ENCODE measurements at regions not wholly inside any gene's neighbourhood (a gene's known extent, or its start where the extent isn't known, plus 50 kb on each side); places are given as distances from the start of the nearest gene placed in this dataset.
A peak's percentile ranks its signal among the peaks of the same experiment; 100 is the strongest.

- Histone ChIP-seq H3K4me2 (ENCODE audit: low read length) (no peak overlapping the region), H3K79me2 (replicated peaks; ENCODE audit: insufficient read depth, low read length) (no peaks in the 10 kb centered on the region), H3K4me3 (ENCODE audit: low read length) (no peak overlapping the region), H3K9me3 (ENCODE audit: low read length) (no peaks in the 10 kb centered on the region), H2AFZ (ENCODE audit: low read depth, low read length) (no peak overlapping the region), H4K20me1 (ENCODE audit: insufficient read depth) (no peaks in the 10 kb centered on the region), H3K27me3 (ENCODE audit: insufficient read depth, low read depth, low read length) (no peaks in the 10 kb centered on the region), H3K9me2 (ENCODE audit: insufficient read depth, low read length) (no peaks in the 10 kb centered on the region), H3K27ac (ENCODE audit: low read length) (no peak overlapping the region), H3F3A (ENCODE audit: insufficient read depth, low read length, poor library complexity, severe bottlenecking) (no peaks in the 10 kb centered on the region), H3K9ac (ENCODE audit: low read length) (no peak overlapping the region), H3K36me3 (ENCODE audit: insufficient read depth, low read length) (no peaks in the 10 kb centered on the region)
- TF ChIP-seq, protein P1, sequence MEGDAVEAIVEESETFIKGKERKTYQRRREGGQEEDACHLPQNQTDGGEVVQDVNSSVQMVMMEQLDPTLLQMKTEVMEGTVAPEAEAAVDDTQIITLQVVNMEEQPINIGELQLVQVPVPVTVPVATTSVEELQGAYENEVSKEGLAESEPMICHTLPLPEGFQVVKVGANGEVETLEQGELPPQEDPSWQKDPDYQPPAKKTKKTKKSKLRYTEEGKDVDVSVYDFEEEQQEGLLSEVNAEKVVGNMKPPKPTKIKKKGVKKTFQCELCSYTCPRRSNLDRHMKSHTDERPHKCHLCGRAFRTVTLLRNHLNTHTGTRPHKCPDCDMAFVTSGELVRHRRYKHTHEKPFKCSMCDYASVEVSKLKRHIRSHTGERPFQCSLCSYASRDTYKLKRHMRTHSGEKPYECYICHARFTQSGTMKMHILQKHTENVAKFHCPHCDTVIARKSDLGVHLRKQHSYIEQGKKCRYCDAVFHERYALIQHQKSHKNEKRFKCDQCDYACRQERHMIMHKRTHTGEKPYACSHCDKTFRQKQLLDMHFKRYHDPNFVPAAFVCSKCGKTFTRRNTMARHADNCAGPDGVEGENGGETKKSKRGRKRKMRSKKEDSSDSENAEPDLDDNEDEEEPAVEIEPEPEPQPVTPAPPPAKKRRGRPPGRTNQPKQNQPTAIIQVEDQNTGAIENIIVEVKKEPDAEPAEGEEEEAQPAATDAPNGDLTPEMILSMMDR (IDR thresholded peaks at IDR 0.05; ENCODE audit: poor library complexity, severe bottlenecking), result no peak
- TF ChIP-seq RAD21 (conservative IDR thresholded peaks at IDR 0.05), result peak; percentile 17
Observed at GRCh38 chr3:43838877-43839276, 148.1 kb downstream of the ABHD5 start.

GRCh38 chr3:43843386-43843785, 152.6 kb downstream of the ABHD5 start:
- H3K4me3 ChIP-seq (ENCODE audit: low read length), result no peak overlapping the region
- no peaks in the 10 kb centered on the region for H3F3A ChIP-seq (ENCODE audit: insufficient read depth, low read length, poor library complexity, severe bottlenecking)
- no peaks in the 10 kb centered on the region for H3K9me3 ChIP-seq (ENCODE audit: low read length)
- H3K36me3 ChIP-seq (ENCODE audit: insufficient read depth, low read length), result no peaks in the 10 kb centered on the region
- no peak overlapping the region for H3K27ac ChIP-seq (ENCODE audit: low read length)
- TF ChIP-seq RAD21 (conservative IDR thresholded peaks at IDR 0.05) (no peak), MXI1 (conservative IDR thresholded peaks at IDR 0.05; ENCODE audit: poor library complexity, severe bottlenecking) (no peak), REST (IDR thresholded peaks at IDR 0.05; ENCODE audit: borderline replicate concordance) (no peak), SMC3 (conservative IDR thresholded peaks at IDR 0.05; ENCODE audit: poor library complexity) (no peak), EP300 (conservative IDR thresholded peaks at IDR 0.05; ENCODE audit: poor library complexity, severe bottlenecking) (no peak), EZH2 (IDR thresholded peaks at IDR 0.05; ENCODE audit: borderline replicate concordance, insufficient read depth, low read length, poor library complexity, severe bottlenecking) (no peak), TAF1 (IDR thresholded peaks at IDR 0.05; ENCODE audit: low read depth) (no peak), POLR2AphosphoS5 (IDR thresholded peaks at IDR 0.05) (no peak)
- TF ChIP-seq, protein P1 (IDR thresholded peaks at IDR 0.05; ENCODE audit: poor library complexity, severe bottlenecking), result no peak
- no peaks in the 10 kb centered on the region for H4K20me1 ChIP-seq (ENCODE audit: insufficient read depth)
- H3K79me2 ChIP-seq (replicated peaks; ENCODE audit: insufficient read depth, low read length), result no peaks in the 10 kb centered on the region
- H3K27me3 ChIP-seq (ENCODE audit: insufficient read depth, low read depth, low read length), result no peaks in the 10 kb centered on the region
- H3K9me2 ChIP-seq (ENCODE audit: insufficient read depth, low read length), result no peaks in the 10 kb centered on the region
- H3K9ac ChIP-seq (ENCODE audit: low read length), result no peak overlapping the region
- no peak overlapping the region for H2AFZ ChIP-seq (ENCODE audit: low read depth, low read length)
- H3K4me2 ChIP-seq (ENCODE audit: low read length), result no peak overlapping the region

Measured in neural cell (in vitro differentiated cells).